ENCODE measurements at regions not wholly inside any gene's neighbourhood (a gene's known extent, or its start where the extent isn't known, plus 50 kb on each side); places are given as distances from the start of the nearest gene placed in this dataset.

GRCh38 chr2:16318051-16318450, 347.6 kb downstream of the CYRIA start:
- no peak for DNase-seq (ENCODE audit: low spot score)

- DNase-seq (ENCODE audit: low spot score): no peak
Observed at GRCh38 chr2:16317211-16317830, 348.3 kb downstream of the CYRIA start.

- DNase-seq (ENCODE audit: low spot score): no peak
Observed at GRCh38 chr2:16316456-16317210, 349.0 kb downstream of the CYRIA start.

- no peak for DNase-seq (ENCODE audit: low spot score)
Observed at GRCh38 chr2:16315908-16316307, 349.7 kb downstream of the CYRIA start.

- no peak for DNase-seq (ENCODE audit: low spot score)
Observed at GRCh38 chr2:16315458-16315835, 350.2 kb downstream of the CYRIA start.

- DNase-seq (ENCODE audit: low spot score): no peak
Observed at GRCh38 chr2:16314691-16315457, 350.8 kb downstream of the CYRIA start.

- no peak for DNase-seq (ENCODE audit: low spot score)
Observed at GRCh38 chr2:16314001-16314400, 351.6 kb downstream of the CYRIA start.

- no peak for DNase-seq (ENCODE audit: low spot score)
Observed at GRCh38 chr2:16313235-16313975, 352.2 kb downstream of the CYRIA start.

GRCh38 chr2:16312771-16313170, 352.9 kb downstream of the CYRIA start:
- no peak for DNase-seq (ENCODE audit: low spot score)

GRCh38 chr2:16311521-16312440, 353.9 kb downstream of the CYRIA start:
- DNase-seq (ENCODE audit: low spot score): no peak

GRCh38 chr2:16308816-16309215, 356.8 kb downstream of the CYRIA start:
- DNase-seq (ENCODE audit: low spot score): no peak

- no peak for DNase-seq (ENCODE audit: low spot score)
Observed at GRCh38 chr2:16304876-16305590, 360.6 kb downstream of the CYRIA start.

- no peak for DNase-seq (ENCODE audit: low spot score)
Observed at GRCh38 chr2:16303761-16304160, 361.9 kb downstream of the CYRIA start.

GRCh38 chr2:16303273-16303577, 362.4 kb downstream of the CYRIA start:
- no peak for DNase-seq (ENCODE audit: low spot score)

GRCh38 chr2:16302431-16303272, 362.3 kb downstream of the MYCN start:
- no peak for DNase-seq (ENCODE audit: low spot score)

- no peak for DNase-seq (ENCODE audit: low spot score)
Observed at GRCh38 chr2:16301961-16302360, 361.6 kb downstream of the MYCN start.

GRCh38 chr2:16298866-16299265, 358.5 kb downstream of the MYCN start:
- no peak for DNase-seq (ENCODE audit: low spot score)

GRCh38 chr2:16296331-16297250, 356.2 kb downstream of the MYCN start:
- DNase-seq (ENCODE audit: low spot score): no peak

GRCh38 chr2:16296038-16296290, 355.6 kb downstream of the MYCN start:
- no peak for DNase-seq (ENCODE audit: low spot score)
